RPMI8226 (cell line): ENCODE measurements at regions not wholly inside any gene's neighbourhood (a gene's known extent, or its start where the extent isn't known, plus 50 kb on each side); places are given as distances from the start of the nearest gene placed in this dataset.
"Not testable (repeated sequence)": the region's sequence is repeated elsewhere in the genome, so short reads cannot be mapped to it uniquely, and the experiment has no call there.

Experiments used
- DNase-seq: peaks from one replicate; pipeline ENCODE4 v3.0.0-alpha.2; 2015

GRCh38 chrX:40893251-40893910 lies 158.0 kb upstream of the MED14 start:
- DNase-seq = no peak

GRCh38 chrX:40895246-40895645 lies 159.9 kb upstream of the MED14 start:
- DNase-seq = no peak

GRCh38 chrX:40897718-40898270 lies 162.5 kb upstream of the MED14 start:
- DNase-seq = no peak

GRCh38 chrX:40904739-40905138 lies 169.4 kb upstream of the MED14 start:
- DNase-seq = not testable (repeated sequence)

GRCh38 chrX:40908026-40908425 lies 172.7 kb upstream of the MED14 start:
- DNase-seq = no peak

- no peak for DNase-seq
Observed at GRCh38 chrX:40908857-40909475, 173.6 kb upstream of the MED14 start.

- DNase-seq = no peak
Observed at GRCh38 chrX:40912166-40912565, 173.1 kb upstream of the USP9X start.

- no peak for DNase-seq
Observed at GRCh38 chrX:40912576-40912975, 172.7 kb upstream of the USP9X start.

- DNase-seq = no peak
Observed at GRCh38 chrX:40920351-40920750, 164.9 kb upstream of the USP9X start.

GRCh38 chrX:40922307-40922706 lies 162.9 kb upstream of the USP9X start:
- DNase-seq = peak; percentile 33

- not testable (repeated sequence) for DNase-seq
Observed at GRCh38 chrX:40926739-40927427, 158.4 kb upstream of the USP9X start.

- no peak for DNase-seq
Observed at GRCh38 chrX:40928076-40928475, 157.2 kb upstream of the USP9X start.

- peak; percentile 28 for DNase-seq
Observed at GRCh38 chrX:40931921-40932320, 153.3 kb upstream of the USP9X start.

- peak; percentile 85 for DNase-seq
Observed at GRCh38 chrX:40933132-40933705, 152.0 kb upstream of the USP9X start.

GRCh38 chrX:40933706-40934425 lies 151.4 kb upstream of the USP9X start:
- peak; percentile 22 for DNase-seq

GRCh38 chrX:40936827-40937226 lies 148.4 kb upstream of the USP9X start:
- DNase-seq = no peak

GRCh38 chrX:40938423-40938822 lies 146.8 kb upstream of the USP9X start:
- peak; percentile 5 for DNase-seq

- no peak for DNase-seq
Observed at GRCh38 chrX:40943093-40943641, 142.1 kb upstream of the USP9X start.

GRCh38 chrX:40945361-40945713 lies 139.9 kb upstream of the USP9X start:
- peak; percentile 38 for DNase-seq

GRCh38 chrX:40947276-40947675 lies 138.0 kb upstream of the USP9X start:
- no peak for DNase-seq

GRCh38 chrX:40949071-40949470 lies 136.2 kb upstream of the USP9X start:
- DNase-seq = no peak

- no peak for DNase-seq
Observed at GRCh38 chrX:40950546-40950945, 134.7 kb upstream of the USP9X start.

- DNase-seq = not testable (repeated sequence)
Observed at GRCh38 chrX:40951407-40951806, 133.8 kb upstream of the USP9X start.
